ENCODE measurements at regions not wholly inside any gene's neighbourhood (a gene's known extent, or its start where the extent isn't known, plus 50 kb on each side); places are given as distances from the start of the nearest gene placed in this dataset.

GRCh38 chr2:4862031-4862430, 830.2 kb upstream of the SOX11 start:
- no peaks in the 10 kb centered on the region for H3K36me3 Mint-ChIP-seq (ENCODE audit: unreplicated experiment)
- no peak overlapping the region for H3K4me3 Mint-ChIP-seq (ENCODE audit: unreplicated experiment)
- H3K27ac Mint-ChIP-seq (ENCODE audit: unreplicated experiment), result no peak overlapping the region
- DNase-seq, result no peak
- no peak for TF ChIP-seq CTCF (IDR thresholded peaks at IDR 0.05; ENCODE audit: partially characterized antibody, unreplicated experiment)
- H3K4me1 Mint-ChIP-seq (ENCODE audit: low read depth, unreplicated experiment), result peaks cover 2% of the 10 kb centered on the region
- peaks cover 3% of the 10 kb centered on the region for H3K27me3 Mint-ChIP-seq (ENCODE audit: unreplicated experiment)
- peaks cover 3% of the 10 kb centered on the region for H3K9me3 Mint-ChIP-seq (ENCODE audit: unreplicated experiment)

DNA sequence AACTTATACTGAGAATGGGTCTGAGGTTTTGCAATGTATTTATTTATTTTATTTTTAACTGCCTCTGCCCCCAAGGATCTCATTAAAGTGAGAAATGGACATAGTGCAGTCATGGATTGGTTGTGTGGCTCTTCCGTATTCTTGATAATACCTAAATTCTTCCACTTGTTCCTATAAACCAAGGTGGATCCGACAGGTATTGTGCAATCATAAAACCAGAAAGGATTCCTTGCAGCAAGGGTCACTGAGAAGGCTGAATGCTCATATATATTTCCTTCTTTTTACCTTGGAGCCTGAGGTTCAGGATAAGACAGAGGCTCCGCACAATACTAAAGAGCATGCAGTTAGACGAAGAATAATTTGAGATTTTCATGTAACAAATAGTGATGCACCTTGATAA, 826.0 kb upstream of the SOX11 start:
- Mint-ChIP-seq H3K9me3 (ENCODE audit: unreplicated experiment) (peaks cover 3% of the 10 kb centered on the region), H3K36me3 (ENCODE audit: unreplicated experiment) (no peaks in the 10 kb centered on the region), H3K27me3 (ENCODE audit: unreplicated experiment) (peaks cover 2% of the 10 kb centered on the region), H3K27ac (ENCODE audit: unreplicated experiment) (no peak overlapping the region), H3K4me1 (ENCODE audit: low read depth, unreplicated experiment) (peaks cover 2% of the 10 kb centered on the region), H3K4me3 (ENCODE audit: unreplicated experiment) (no peak overlapping the region)
- no peak for TF ChIP-seq CTCF (IDR thresholded peaks at IDR 0.05; ENCODE audit: partially characterized antibody, unreplicated experiment)
- no peak for DNase-seq

GRCh38 chr2:4868466-4868865, 823.7 kb upstream of the SOX11 start:
- H3K4me1 Mint-ChIP-seq (ENCODE audit: low read depth, unreplicated experiment), result no peaks in the 10 kb centered on the region
- no peak for TF ChIP-seq CTCF (IDR thresholded peaks at IDR 0.05; ENCODE audit: partially characterized antibody, unreplicated experiment)
- no peak for DNase-seq
- H3K27ac Mint-ChIP-seq (ENCODE audit: unreplicated experiment), result no peak overlapping the region
- peaks cover 2% of the 10 kb centered on the region for H3K27me3 Mint-ChIP-seq (ENCODE audit: unreplicated experiment)
- H3K36me3 Mint-ChIP-seq (ENCODE audit: unreplicated experiment), result no peaks in the 10 kb centered on the region
- H3K9me3 Mint-ChIP-seq (ENCODE audit: unreplicated experiment), result no peaks in the 10 kb centered on the region
- H3K4me3 Mint-ChIP-seq (ENCODE audit: unreplicated experiment), result no peak overlapping the region

GRCh38 chr2:4869154-4869553, 823.0 kb upstream of the SOX11 start:
- Mint-ChIP-seq H3K4me1 (ENCODE audit: low read depth, unreplicated experiment) (no peaks in the 10 kb centered on the region), H3K27me3 (ENCODE audit: unreplicated experiment) (peaks cover 2% of the 10 kb centered on the region), H3K36me3 (ENCODE audit: unreplicated experiment) (no peaks in the 10 kb centered on the region), H3K27ac (ENCODE audit: unreplicated experiment) (no peak overlapping the region), H3K4me3 (ENCODE audit: unreplicated experiment) (no peak overlapping the region), H3K9me3 (ENCODE audit: unreplicated experiment) (no peaks in the 10 kb centered on the region)
- no peak for DNase-seq
- no peak for TF ChIP-seq CTCF (IDR thresholded peaks at IDR 0.05; ENCODE audit: partially characterized antibody, unreplicated experiment)

GRCh38 chr2:4873364-4873763, 818.8 kb upstream of the SOX11 start:
- no peaks in the 10 kb centered on the region for H3K4me1 Mint-ChIP-seq (ENCODE audit: low read depth, unreplicated experiment)
- H3K4me3 Mint-ChIP-seq (ENCODE audit: unreplicated experiment), result no peak overlapping the region
- TF ChIP-seq CTCF (IDR thresholded peaks at IDR 0.05; ENCODE audit: partially characterized antibody, unreplicated experiment), result no peak
- H3K36me3 Mint-ChIP-seq (ENCODE audit: unreplicated experiment), result no peaks in the 10 kb centered on the region
- no peak for DNase-seq
- peaks cover 2% of the 10 kb centered on the region for H3K27me3 Mint-ChIP-seq (ENCODE audit: unreplicated experiment)
- H3K27ac Mint-ChIP-seq (ENCODE audit: unreplicated experiment), result no peak overlapping the region
- no peaks in the 10 kb centered on the region for H3K9me3 Mint-ChIP-seq (ENCODE audit: unreplicated experiment)
